Endothelial cell of umbilical vein (primary cell): ENCODE measurements at regions not wholly inside any gene's neighbourhood (a gene's known extent, or its start where the extent isn't known, plus 50 kb on each side); places are given as distances from the start of the nearest gene placed in this dataset.

ENCODE experiments used
- BruUV-seq: library from RNA; stranded (reverse); fragments of 400-500 nt; replicated peaks from 2 replicates; lab custom pipeline; 2021; lab: Mats Ljungman, UMichigan
- CTCF ChIA-PET: fragments of 300-600, 350-600 bp; sonication (Branson Sonifier 250); formaldehyde crosslinking; loops from one replicate; lab custom pipeline; 2021; ENCODE audit warnings: antibody characterized with exemption, inconsistent platforms; lab: Charles Lee
- POLR2A ChIA-PET: fragments of 300-600, 350-600 bp; sonication (Branson Sonifier 250); formaldehyde crosslinking; loops from one replicate; lab custom pipeline; 2021; ENCODE audit warnings: antibody characterized with exemption, inconsistent platforms; lab: Charles Lee
- DNase-seq: peaks from one replicate; pipeline ENCODE4 v3.0.0-alpha.2; 2011; ENCODE audit warnings: low read depth, low spot score
- FAIRE-seq: peaks from 2 replicates; lab custom pipeline; 2011; peaks lifted over from hg19 to GRCh38; lab: Jason Lieb, UNC
- H2AFZ ChIP-seq: 2 replicates; pipeline ENCODE4 v1.6.0; 2012; ENCODE audit warnings: low read depth, low read length, control low read depth, inconsistent platforms
- H3K27ac ChIP-seq: 2 replicates; pipeline ENCODE4 v1.5.1; 2011; ENCODE audit warnings: low read depth, mild to moderate bottlenecking, control low read depth, low read length, moderate library complexity; ENCODE audit not compliant: insufficient read depth
- H3K27me3 ChIP-seq, 2 experiments: 2 replicates each; pipeline versions ENCODE4 v1.6.0 to v1.6.1; 2011; ENCODE audit warnings: low read length in 2 of 2, mixed read lengths in 1 of 2; ENCODE audit not compliant: control insufficient read depth in 2 of 2, insufficient read depth in 2 of 2
- H3K36me3 ChIP-seq, 2 experiments: 2 replicates in 1 of 2; 3 replicates in 1 of 2; pipeline ENCODE4 v1.5.1; 2011; ENCODE audit warnings: low read length in 2 of 2, mild to moderate bottlenecking in 1 of 2, moderate library complexity in 1 of 2; ENCODE audit not compliant: control insufficient read depth in 2 of 2, insufficient read depth in 2 of 2; ENCODE audit errors: extremely low read depth in 1 of 2
- H3K4me1 ChIP-seq: 3 replicates; pipeline ENCODE4 v1.5.1; 2011; ENCODE audit warnings: mild to moderate bottlenecking, low read length; ENCODE audit not compliant: control insufficient read depth, insufficient read depth; ENCODE audit errors: extremely low read depth
- H3K4me2 ChIP-seq: 2 replicates; pipeline ENCODE4 v1.6.1; 2011; ENCODE audit warnings: low read length, control low read depth, mixed read lengths; ENCODE audit not compliant: insufficient read depth
- H3K4me3 ChIP-seq, 3 experiments: fragments of 200-600 bp in 1 of 3; sonication (generic), shearing (Covaris generic) in 1 of 3; replicated peaks in 1 of 3; 2 replicates each; pipeline ENCODE4 v1.5.1; 2011 to 2016; ENCODE audit warnings: control low read depth in 3 of 3, low read length in 3 of 3, mild to moderate bottlenecking in 2 of 3, inconsistent platforms in 1 of 3, low read depth in 1 of 3, moderate library complexity in 1 of 3; ENCODE audit not compliant: insufficient read depth in 1 of 3
- H3K79me2 ChIP-seq: 2 replicates; pipeline ENCODE4 v1.6.0; 2012; ENCODE audit warnings: low read length, inconsistent platforms; ENCODE audit not compliant: control insufficient read depth, insufficient read depth
- H3K9ac ChIP-seq: replicated peaks from 2 replicates; pipeline ENCODE3; 2011; ENCODE audit warnings: low read length, control low read depth; ENCODE audit not compliant: insufficient read depth; ENCODE audit errors: extremely low read depth
- H3K9me1 ChIP-seq: replicated peaks from 3 replicates; pipeline ENCODE4 v1.6.0; 2011; ENCODE audit warnings: mild to moderate bottlenecking, low read length; ENCODE audit not compliant: control insufficient read depth, insufficient read depth; ENCODE audit errors: extremely low read depth
- H3K9me3 ChIP-seq: replicated peaks from 2 replicates; pipeline ENCODE4 v1.5.1; 2012; ENCODE audit warnings: low read length, inconsistent platforms; ENCODE audit not compliant: control insufficient read depth, insufficient read depth
- H4K20me1 ChIP-seq: replicated peaks from 2 replicates; pipeline ENCODE3; 2011; ENCODE audit warnings: mild to moderate bottlenecking, low read length; ENCODE audit not compliant: control insufficient read depth, insufficient read depth; ENCODE audit errors: extremely low read depth
- CTCF ChIP-seq, 2 donors: IDR thresholded peaks; 1 replicate in 1 of 2; 2 replicates in 1 of 2; pipeline ENCODE4 v1.5.1; 2011; ENCODE audit warnings: low read length in 2 of 2, mild to moderate bottlenecking in 2 of 2, moderate library complexity in 2 of 2, control low read depth in 1 of 2, inconsistent platforms in 1 of 2, low read depth in 1 of 2; ENCODE audit not compliant: insufficient read depth in 1 of 2; ENCODE audit errors: extremely low read depth in 1 of 2
- EZH2 ChIP-seq: IDR thresholded peaks from 2 replicates; pipeline ENCODE4 v1.6.1; 2012; ENCODE audit warnings: borderline replicate concordance, low read depth, mild to moderate bottlenecking, moderate library complexity, low read length, inconsistent platforms; ENCODE audit not compliant: severe bottlenecking
- FOS ChIP-seq: IDR thresholded peaks from 2 replicates; pipeline ENCODE4 v1.6.1; 2011; ENCODE audit warnings: mild to moderate bottlenecking, low read length, moderate library complexity, borderline replicate concordance; ENCODE audit not compliant: insufficient read depth
- GATA2 ChIP-seq: IDR thresholded peaks from 2 replicates; pipeline ENCODE4 v1.7.0; 2011; ENCODE audit warnings: low read depth, mild to moderate bottlenecking, moderate library complexity, mixed read lengths, low read length; ENCODE audit not compliant: insufficient read length, insufficient read depth
- JUN ChIP-seq: IDR thresholded peaks from 2 replicates; pipeline ENCODE4 v1.6.1; 2011; ENCODE audit warnings: borderline replicate concordance, low read depth; ENCODE audit not compliant: insufficient read length, insufficient read depth
- MAX ChIP-seq: IDR thresholded peaks from 2 replicates; pipeline ENCODE4 v1.6.1; 2011; ENCODE audit not compliant: insufficient read depth, insufficient read length
- MYC ChIP-seq: IDR thresholded peaks from one replicate; pipeline ENCODE4 v1.6.1; 2011; ENCODE audit warnings: mild to moderate bottlenecking, low read depth, low read length
- POLR2A ChIP-seq: IDR thresholded peaks from 2 replicates; pipeline ENCODE4 v1.6.1; 2012; ENCODE audit warnings: low read depth, mild to moderate bottlenecking, control low read depth, low read length
- POLR2AphosphoS5 ChIP-seq: IDR thresholded peaks from 2 replicates; pipeline ENCODE4 v1.6.1; 2012; ENCODE audit warnings: low read depth, mild to moderate bottlenecking, control low read depth, low read length, moderate library complexity; ENCODE audit not compliant: insufficient read depth
- dilution Hi-C: fragments of 300-500 bp; cut with MboI; formaldehyde crosslinking; loops from one replicate; pipeline ENCODE4 v1.15.0; 2019; ENCODE audit warnings: low sequenced_read_pairs; ENCODE audit not compliant: extremely low pct_ligation_motif_present
- intact Hi-C: fragments of 100-400 bp; cut with micrococcal nuclease; formaldehyde crosslinking; loops from one replicate; pipeline ENCODE4 v1.10.0; 2022

GRCh38 chr1:191910245-191910644 lies 248.0 kb upstream of the RGS18 start:
- Histone ChIP-seq H3K9me3 (no peaks in the 10 kb centered on the region), H3K9me1 (no peaks in the 10 kb centered on the region), H2AFZ (no peak overlapping the region), H3K27me3 (no peaks in the 10 kb centered on the region), H3K4me3 (no peak overlapping the region), H3K27ac (no peak overlapping the region), H3K9ac (no peak overlapping the region), H4K20me1 (no peaks in the 10 kb centered on the region), H3K4me1 (no peaks in the 10 kb centered on the region), H3K36me3 (no peaks in the 10 kb centered on the region), H3K4me2 (no peak overlapping the region), H3K79me2 (no peaks in the 10 kb centered on the region)
- TF ChIP-seq FOS (no peak), MAX (no peak), CTCF (IDR thresholded peaks at IDR 0.05; ENCODE audit: extremely low read depth in 1 of 2, insufficient read depth in 1 of 2, low read depth in 1 of 2, low read length in 2 of 2) (no peak), GATA2 (no peak), MYC (no peak), POLR2A (no peak), JUN (no peak), EZH2 (no peak), POLR2AphosphoS5 (no peak)
- POLR2A ChIA-PET = no interaction called here
- CTCF ChIA-PET = no interaction called here
- FAIRE-seq (no peak), DNase-seq (no peak)
- intact Hi-C loops = no loop called here
- dilution Hi-C loops = no loop called here
- BruUV-seq = no TSS peak
